ENCODE measurements at regions not wholly inside any gene's neighbourhood (a gene's known extent, or its start where the extent isn't known, plus 50 kb on each side); places are given as distances from the start of the nearest gene placed in this dataset.

GRCh38 chr7:41163991-41164390 lies 538.9 kb downstream of the INHBA start:
- peaks cover 0 to under 1% (median 0%) of the 10 kb centered on the region in 3 donors for H3K27me3 Mint-ChIP-seq (ENCODE audit: low read depth in 3 of 3)
- H3K4me3 Mint-ChIP-seq: no peak overlapping the region
- Histone ChIP-seq H3K36me3 (replicated peaks in 1 of 2; ENCODE audit: control insufficient read depth in 1 of 2, insufficient read depth in 2 of 2, low read length in 2 of 2) (no peaks in the 10 kb centered on the region), H2AFZ (ENCODE audit: insufficient read depth, low read depth, low read length, poor library complexity, severe bottlenecking) (no peak overlapping the region), H3K4me2 (replicated peaks; ENCODE audit: extremely low read depth, low read length, poor library complexity, severe bottlenecking) (no peak overlapping the region), H3K27ac (ENCODE audit: low read depth in 1 of 2, low read length in 2 of 2) (no peak overlapping the region), H3K4me3 (replicated peaks in 1 of 3; ENCODE audit: low read depth in 2 of 3, low read length in 3 of 3) (no peak overlapping the region), H3K79me2 (ENCODE audit: insufficient read depth, low read length) (no peaks in the 10 kb centered on the region), H4K20me1 (ENCODE audit: insufficient read depth, low read length) (no peaks in the 10 kb centered on the region), H3K27me3 (ENCODE audit: control insufficient read depth in 2 of 2, insufficient read depth in 2 of 2, low read length in 2 of 2) (no peaks in the 10 kb centered on the region), H3K4me1 (ENCODE audit: control insufficient read depth in 1 of 2, insufficient read depth in 2 of 2, low read length in 2 of 2) (no peaks in the 10 kb centered on the region), H3K9me3 (replicated peaks in 1 of 2; ENCODE audit: control insufficient read depth in 1 of 2, insufficient read depth in 1 of 2, low read length in 2 of 2) (no peaks in the 10 kb centered on the region), H3K9ac (ENCODE audit: insufficient read depth, low read length, poor library complexity, severe bottlenecking) (no peak overlapping the region)
- intact Hi-C loops (cut with micrococcal nuclease): no loop called here
- peaks cover 0 to 4% (median 2%) of the 10 kb centered on the region in 7 donors for H3K9me3 Mint-ChIP-seq
- DNase-seq: no peak
- no peak for TF ChIP-seq CTCF (IDR thresholded peaks at IDR 0.05)
- no peak overlapping the region for H3K27ac Mint-ChIP-seq
- 94% methylated on average over 2 of the region's 3 CpGs for WGBS (ENCODE audit: insufficient coverage)
- H3K4me1 Mint-ChIP-seq: no peaks in the 10 kb centered on the region
- no peaks in the 10 kb centered on the region for H3K36me3 Mint-ChIP-seq

- no peak overlapping the region for H3K4me3 Mint-ChIP-seq
- H3K4me1 Mint-ChIP-seq: no peaks in the 10 kb centered on the region
- no peak for TF ChIP-seq CTCF (IDR thresholded peaks at IDR 0.05)
- intact Hi-C loops (cut with micrococcal nuclease): no loop called here
- peaks cover 0 to 7% (median 2%) of the 10 kb centered on the region in 7 donors for H3K9me3 Mint-ChIP-seq
- no peaks in the 10 kb centered on the region for H4K20me1 ChIP-seq (ENCODE audit: insufficient read depth, low read length)
- H2AFZ ChIP-seq (ENCODE audit: insufficient read depth, low read depth, low read length, poor library complexity, severe bottlenecking): no peak overlapping the region
- H3K27me3 Mint-ChIP-seq (ENCODE audit: low read depth in 3 of 3): peaks cover 0 to 1% (median 0%) of the 10 kb centered on the region in 3 donors
- H3K9me3 ChIP-seq (replicated peaks in 1 of 2; ENCODE audit: control insufficient read depth in 1 of 2, insufficient read depth in 1 of 2, low read length in 2 of 2): peaks cover 0 to 5% of the 10 kb centered on the region in 2 donors
- H3K9ac ChIP-seq (ENCODE audit: insufficient read depth, low read length, poor library complexity, severe bottlenecking): no peak overlapping the region
- 98% methylated on average over 3 of the region's 4 CpGs for WGBS (ENCODE audit: insufficient coverage)
- H3K27ac Mint-ChIP-seq: no peak overlapping the region
- no peak overlapping the region for H3K27ac ChIP-seq (ENCODE audit: low read depth in 1 of 2, low read length in 2 of 2)
- H3K4me2 ChIP-seq (replicated peaks; ENCODE audit: extremely low read depth, low read length, poor library complexity, severe bottlenecking): no peak overlapping the region
- no peaks in the 10 kb centered on the region for H3K36me3 ChIP-seq (replicated peaks in 1 of 2; ENCODE audit: control insufficient read depth in 1 of 2, insufficient read depth in 2 of 2, low read length in 2 of 2)
- no peaks in the 10 kb centered on the region for H3K27me3 ChIP-seq (ENCODE audit: control insufficient read depth in 2 of 2, insufficient read depth in 2 of 2, low read length in 2 of 2)
- H3K79me2 ChIP-seq (ENCODE audit: insufficient read depth, low read length): no peaks in the 10 kb centered on the region
- no peaks in the 10 kb centered on the region for H3K4me1 ChIP-seq (ENCODE audit: control insufficient read depth in 1 of 2, insufficient read depth in 2 of 2, low read length in 2 of 2)
- H3K36me3 Mint-ChIP-seq: no peaks in the 10 kb centered on the region
- no peak for DNase-seq
- no peak overlapping the region for H3K4me3 ChIP-seq (replicated peaks in 1 of 3; ENCODE audit: low read depth in 2 of 3, low read length in 3 of 3)
Observed at GRCh38 chr7:41162612-41163011, 540.3 kb downstream of the INHBA start.

All from CD14-positive monocyte (primary cell).